ENCODE measurements at regions not wholly inside any gene's neighbourhood (a gene's known extent, or its start where the extent isn't known, plus 50 kb on each side); places are given as distances from the start of the nearest gene placed in this dataset.
A peak's percentile ranks its signal among the peaks of the same experiment; 100 is the strongest.
"Not testable (repeated sequence)": the region's sequence is repeated elsewhere in the genome, so short reads cannot be mapped to it uniquely, and the experiment has no call there.

DNA sequence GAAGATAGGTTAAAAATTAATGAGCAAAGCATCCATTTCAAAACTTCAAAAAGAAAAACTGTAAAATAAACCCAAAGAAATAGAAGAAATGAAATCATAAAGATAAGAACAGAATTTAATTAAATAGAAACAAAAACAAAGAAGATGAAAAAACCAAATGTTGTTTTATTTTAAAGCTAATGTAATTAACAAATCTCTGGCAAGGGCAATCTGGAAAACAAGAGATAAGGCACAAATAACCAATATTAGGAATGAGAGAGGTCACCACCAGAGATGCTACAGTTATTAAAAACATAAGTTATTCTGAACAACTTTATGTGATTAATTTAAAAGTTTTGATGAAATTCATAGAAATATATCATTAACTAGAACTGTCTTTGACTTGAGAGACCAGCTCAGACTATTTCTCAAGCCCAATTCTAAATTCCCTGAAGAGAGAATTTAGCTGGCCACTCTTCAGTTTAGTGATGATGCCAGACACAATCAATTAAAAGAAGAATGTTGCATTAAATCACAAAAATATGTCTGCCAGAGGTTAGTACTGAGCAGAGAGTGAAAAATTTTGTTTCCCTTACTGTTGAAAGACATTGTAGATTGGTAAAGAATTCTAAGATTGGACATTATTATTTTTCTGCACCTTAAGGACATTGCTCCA lies 227.4 kb upstream of the VLDLR start:
- DNase-seq: not testable (repeated sequence)

DNA sequence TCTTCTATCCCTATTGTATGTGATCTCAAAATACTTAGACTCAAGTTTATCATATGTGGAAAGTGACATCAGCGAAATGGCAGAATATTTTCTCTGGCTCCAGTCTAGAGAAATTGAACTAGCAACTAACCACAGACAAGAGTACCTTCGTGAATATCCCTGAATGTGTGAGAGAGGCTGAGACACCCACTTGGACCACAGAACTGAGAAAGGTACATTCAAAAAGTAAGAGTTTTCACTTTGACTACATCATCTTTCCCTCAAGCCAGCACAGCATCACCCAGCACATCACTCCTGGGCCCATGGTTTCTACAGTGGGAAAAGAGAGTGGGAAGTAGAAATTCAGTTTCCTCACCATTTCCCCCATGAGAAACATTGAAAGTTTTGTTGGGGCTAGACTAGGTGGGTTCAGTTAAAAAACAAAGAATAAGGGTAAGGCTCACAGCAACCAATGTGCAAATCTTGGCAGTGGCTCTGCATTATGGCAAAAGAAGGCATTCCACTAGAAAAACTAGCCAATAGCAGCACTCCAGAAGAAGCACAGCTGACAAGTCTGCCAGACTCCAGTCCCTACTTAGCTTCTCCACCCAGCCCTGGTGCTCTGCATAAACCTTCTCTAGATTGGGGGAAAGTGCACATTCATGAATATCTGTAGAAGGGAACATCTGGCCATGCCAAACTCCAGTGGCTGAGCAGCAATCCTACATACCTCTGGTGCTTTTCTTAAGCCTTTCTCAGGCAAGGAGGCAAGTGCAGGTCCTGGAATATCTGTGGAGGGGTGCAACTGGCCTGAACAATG lies 225.6 kb upstream of the VLDLR start:
- no peak for DNase-seq

DNA sequence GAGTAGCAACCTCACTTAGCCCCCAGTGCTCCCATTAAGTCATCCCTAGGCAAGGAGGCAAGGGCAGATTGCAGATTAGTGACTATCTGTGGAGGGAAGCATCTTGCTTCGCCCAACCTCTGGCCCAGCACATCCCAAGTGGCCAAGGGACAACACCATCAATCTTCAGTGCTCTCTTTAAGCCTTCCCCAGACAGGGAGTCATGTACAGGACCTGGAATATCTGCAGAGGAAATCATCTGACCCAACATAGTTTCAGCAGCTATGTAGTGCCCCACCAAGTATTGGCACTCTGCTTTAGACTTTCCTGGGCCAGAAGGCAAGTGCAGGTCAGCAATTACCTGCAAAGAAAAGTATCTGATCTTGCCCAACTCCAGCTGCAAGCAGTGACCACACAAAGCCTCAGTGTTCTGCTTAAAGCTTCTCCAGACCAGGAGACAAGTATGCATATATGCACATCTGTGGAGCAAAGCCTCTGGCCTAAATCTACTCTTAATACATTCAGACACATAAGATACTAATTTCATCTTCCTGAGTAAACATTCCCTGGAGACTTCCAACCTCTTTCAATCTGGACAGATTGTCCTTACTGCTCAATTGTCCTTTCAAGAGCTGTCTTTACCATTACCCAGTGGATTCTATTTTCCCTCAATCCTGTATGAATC lies 224.8 kb upstream of the VLDLR start:
- no peak for DNase-seq

DNA sequence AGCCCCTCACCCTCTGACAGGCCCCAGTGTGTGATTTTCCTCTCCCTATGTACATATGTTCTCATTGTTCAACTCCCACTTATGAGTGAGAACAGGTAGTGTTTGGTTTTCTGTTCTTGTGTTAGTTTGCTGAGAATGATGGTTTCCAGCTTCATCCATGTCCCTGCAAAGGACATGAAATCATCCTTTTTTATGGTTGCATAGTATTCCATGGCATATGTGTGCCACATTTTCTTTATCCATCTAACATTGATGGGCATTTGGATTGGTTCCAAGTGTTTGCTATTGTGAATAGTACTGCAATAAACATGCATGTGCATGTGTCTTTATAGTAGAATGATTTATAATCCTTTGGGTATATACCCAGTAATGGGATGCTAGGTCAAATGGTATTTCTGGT lies 223.7 kb upstream of the VLDLR start:
- DNase-seq: not testable (repeated sequence)

DNA sequence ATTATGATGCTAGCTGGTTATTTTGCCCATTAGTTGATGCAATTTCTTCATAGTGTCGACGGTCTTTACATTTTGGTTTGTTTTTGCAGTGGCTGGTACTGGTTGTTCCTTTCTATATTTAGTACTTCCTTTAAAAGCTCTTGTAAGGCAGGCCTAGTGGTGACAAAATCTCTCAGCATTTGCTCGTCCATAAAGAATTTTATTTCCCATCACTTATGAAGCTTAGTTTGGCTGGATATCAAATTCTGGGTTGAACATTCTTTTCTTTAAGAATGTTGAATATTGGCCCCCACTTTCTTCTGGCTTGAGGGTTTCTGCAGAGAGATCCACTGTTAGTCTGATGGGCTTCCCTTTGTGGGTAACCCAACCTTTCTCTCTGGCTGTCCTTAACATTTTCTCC lies 219.8 kb upstream of the VLDLR start:
- not testable (repeated sequence) for DNase-seq

DNA sequence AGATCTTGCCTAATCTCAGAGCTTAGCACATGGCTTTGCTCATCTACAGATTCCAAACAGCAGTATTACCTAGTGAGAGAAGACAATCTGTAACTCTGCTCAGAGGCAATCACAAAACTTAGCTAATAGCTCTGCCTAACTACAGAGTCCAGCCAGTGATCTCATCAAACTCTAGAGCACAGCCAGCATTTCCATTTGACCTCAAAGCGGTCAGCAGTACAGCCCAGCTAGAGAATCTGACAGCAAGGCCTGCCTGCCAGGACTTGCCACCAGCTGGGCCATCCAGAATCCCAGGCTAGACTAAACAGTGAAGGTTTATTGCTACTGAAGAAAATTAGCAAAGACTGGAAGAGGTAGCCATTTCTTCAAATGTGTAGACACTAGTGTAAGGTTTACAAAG lies 217.9 kb upstream of the VLDLR start:
- no peak for DNase-seq

DNA sequence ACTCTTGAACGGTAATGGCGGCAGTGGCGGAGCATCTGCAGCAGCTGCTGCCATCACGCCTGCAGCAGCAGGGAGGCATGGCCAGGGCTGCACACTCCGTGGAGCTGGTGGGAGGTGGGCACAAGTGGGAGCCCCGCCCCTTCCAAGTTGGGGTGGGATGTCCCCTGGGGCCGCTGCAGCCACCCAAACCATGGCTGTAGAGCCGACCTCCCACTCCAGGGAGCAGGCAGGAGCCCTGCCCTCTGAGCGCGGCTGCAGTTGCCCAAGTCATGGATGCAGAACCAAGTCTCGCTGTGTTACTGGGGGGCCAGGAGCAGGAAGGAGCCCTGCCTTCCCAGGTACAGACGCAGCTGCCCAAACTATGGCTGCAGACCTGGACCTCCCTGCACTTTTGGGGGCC lies 215.3 kb upstream of the VLDLR start:
- no peak for DNase-seq

DNA sequence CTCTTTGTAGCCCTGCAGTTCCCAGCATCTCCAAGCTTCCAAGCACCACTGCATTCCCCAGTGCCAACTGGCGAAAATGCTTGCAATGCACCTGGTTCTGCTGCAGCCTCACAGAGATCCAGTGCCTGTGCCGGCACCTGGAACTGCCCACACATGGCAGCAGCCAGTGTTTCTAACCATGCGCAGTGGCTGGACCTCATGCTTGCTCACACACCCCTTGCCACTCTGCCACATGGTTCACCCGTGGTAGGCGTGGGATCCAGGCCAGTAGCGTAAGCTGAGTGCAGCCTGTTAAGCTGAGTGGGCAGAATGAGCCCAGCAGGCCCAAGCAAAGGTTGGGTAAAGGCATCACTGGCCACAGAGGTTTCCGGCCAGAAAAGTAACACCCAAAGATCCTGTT lies 214.1 kb upstream of the VLDLR start:
- DNase-seq: no peak

DNA sequence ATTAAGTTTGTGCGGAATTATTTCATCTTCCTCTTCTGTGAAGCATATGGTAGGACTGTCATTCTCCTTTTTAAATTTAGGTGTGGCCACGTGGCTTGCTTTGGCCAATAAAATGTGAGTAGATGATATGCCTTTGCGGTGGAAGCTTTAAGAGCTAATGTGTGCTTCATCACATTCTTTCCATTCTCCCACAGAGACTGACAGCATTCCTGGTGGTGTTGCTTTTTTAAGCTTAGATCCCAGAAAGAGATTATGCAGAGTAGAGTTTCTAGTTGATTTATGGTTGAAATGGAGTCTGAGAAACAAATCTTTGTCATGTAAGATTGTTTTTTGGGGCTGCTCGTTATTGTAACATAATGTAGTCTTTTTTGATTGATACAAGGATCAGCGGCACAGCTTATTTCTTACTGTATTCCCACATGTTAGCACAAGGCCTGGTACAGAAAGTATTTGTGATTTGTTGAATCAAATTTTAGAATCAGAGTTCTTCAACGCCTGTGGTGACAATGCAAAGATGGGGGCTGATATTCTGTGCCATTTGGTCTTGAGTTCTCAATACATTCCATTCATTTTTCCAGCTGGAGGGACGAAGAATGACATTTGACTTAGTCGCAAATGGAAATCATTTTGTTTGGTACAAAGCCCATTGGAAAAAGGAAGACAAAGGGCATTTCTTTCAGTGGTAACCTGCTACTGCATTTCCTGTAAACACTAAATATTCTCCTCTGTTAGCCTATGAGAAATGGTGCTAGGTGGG lies 209.9 kb upstream of the VLDLR start:
- no peak for DNase-seq

DNA sequence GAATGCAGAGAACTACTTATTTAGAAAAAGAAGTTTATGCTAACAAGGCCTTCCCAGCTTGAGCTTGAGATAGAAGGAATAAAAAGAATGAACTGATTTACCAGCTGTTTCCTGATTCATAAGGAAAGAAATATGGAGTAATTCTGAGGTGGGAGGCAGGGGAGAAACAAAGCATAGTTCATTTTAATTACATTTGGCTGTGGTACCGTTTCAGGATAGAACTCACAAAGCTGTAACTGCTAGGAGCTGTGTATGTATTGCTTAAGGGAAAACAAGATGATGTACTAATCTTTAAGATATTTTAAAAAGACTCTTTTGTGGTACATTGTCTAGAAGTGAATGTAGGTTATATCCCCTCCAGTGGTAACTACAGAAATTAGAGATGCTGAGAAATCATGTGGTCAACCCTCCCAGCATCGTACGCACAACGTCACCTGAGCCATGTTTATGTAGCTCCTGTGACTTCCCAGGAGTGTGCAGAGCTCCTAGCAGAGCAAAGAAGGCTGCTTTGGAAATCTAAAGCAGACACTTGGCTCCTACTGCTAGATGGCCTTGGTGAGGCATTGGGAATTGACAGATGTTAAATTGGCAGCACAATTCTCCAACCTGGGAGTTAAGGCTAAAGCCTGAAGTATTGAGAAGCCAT lies 208.3 kb upstream of the VLDLR start:
- DNase-seq: no peak

DNA sequence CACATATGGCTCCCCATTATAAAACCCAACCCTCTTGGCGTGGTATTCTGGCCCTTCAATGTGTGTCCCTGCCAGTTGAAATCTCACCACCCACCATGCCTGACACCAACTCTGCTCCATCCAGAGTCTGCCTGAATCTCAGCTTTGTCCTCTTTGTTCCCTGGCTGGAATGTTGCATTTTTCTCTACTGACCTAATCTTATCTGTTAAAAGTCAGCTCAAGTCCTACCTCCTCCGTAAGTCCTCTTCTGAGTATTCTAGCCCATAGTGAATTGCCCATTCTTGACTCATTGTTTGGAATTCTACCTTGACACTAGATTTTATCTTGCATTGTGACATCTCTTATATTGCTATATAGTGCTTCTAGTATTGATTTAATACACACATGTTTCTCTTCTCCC lies 207.1 kb upstream of the VLDLR start:
- DNase-seq: no peak

DNA sequence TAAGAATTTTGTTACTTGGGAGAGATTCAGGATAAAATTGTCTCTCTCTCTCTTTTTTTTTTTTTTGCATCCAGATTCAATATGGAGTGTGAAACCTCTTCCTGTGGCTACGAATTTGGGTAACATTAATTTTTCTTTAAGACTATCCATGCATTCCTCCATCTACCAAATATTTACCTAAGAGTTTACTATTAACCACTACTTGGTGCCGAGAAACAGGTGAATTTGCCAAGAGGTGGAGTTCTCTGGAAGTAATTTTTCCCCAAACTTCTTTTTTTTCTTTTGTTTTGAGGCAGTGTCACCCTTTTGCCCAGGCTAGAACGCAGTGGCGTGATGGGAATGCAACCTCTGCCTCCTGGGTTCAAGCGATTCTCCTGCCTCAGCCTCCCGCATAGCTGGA lies 206.3 kb upstream of the VLDLR start:
- no peak for DNase-seq

DNA sequence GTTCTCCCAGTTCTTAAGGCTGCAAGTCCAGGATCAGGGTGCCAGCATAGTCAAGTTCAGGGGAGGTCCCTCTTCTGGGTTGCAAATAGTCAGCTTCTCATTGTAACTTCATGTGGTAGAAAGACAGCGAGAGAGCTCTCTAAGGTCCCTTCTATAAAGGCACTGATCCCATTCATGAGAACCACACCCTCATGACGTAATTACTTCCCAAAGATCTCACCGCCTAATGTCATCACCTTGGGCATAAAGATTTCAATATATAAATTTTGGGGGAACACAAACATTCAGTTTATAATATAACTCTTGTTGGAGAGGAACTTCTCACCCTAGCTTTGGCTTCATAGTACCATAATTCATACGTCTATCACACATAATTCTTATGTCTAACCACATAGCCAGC lies 203.9 kb upstream of the VLDLR start:
- DNase-seq: no peak

DNA sequence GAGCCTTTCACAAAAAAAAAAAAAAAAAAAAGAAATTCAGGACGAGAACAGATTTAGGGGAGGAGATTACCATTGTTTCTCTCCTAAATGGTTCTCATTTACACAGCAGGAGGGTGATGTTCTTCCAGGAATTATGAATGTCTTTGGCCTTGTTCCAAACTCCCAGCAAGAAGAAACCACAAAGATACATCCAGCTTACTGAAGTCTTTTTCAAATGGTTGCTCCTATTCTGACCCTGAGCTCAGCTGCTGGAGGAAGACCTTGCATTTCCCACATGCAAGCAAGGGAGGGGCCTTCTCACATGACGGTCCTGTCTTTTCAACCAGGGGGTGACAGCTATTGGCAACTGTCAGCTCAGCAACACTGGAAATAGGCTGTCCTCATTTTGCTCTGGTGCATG lies 203.0 kb upstream of the VLDLR start:
- DNase-seq: peak in 4 of 56 donors; percentile 1 to 10 (median 5)

DNA sequence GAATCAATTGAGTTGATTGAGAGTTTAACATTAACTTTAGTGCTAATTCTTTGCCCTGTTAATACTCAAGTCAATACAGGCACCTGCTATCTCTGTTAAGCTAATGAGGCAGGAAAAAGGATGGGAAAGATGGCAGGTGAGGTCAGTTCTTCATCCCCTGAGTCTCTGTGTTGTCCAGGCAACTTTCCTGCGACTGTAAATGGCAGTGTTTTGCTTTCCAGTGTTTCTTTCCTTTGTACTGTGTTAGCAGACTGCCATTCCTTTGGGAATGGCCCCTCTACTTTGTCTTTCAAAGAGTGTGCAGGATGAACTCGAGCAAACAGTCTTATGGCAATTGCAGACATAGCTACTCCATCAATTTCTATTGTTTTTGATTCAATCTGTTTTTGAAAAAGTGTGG lies 202.2 kb upstream of the VLDLR start:
- DNase-seq: no peak

DNA sequence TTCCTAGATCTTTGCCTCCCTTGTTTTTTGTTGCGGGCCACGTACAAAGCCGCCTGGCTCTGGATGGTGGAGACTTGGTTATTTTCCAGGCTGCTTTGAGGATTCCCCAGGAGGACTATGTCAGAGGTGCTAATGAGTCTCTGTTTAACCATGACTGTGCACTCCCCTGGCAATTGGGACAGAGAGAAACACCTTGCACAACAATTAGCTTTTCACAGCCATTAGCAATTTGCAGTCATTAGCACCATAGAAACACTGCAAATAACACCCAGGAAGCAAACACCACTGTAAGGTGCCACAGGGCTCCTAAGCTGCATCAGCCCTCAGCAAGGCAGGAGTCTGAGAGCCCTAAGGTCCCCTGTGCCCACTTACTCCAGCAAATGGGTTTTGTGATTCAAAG lies 201.0 kb upstream of the VLDLR start:
- DNase-seq: no peak

DNA sequence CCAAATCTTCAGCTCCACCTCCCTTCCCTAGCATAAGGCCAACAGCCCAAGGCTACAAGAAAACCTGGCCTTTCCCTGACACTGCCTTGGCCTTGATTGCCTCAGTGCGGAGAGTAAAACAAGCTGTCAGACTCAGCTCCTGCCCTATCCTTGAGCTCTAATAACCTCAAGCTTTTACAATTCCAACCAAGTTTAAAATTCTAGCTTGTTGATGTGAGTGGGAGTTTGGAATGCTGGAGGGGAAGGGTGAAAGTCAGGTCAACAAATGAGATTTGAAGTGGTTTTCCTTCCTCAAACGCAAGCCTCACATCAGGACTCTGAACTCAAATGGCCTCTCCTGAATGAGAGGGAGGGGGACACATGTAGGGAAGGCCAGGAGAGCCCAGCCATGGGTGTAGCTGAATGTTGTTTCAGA lies 197.0 kb upstream of the VLDLR start:
- no peak for DNase-seq

DNA sequence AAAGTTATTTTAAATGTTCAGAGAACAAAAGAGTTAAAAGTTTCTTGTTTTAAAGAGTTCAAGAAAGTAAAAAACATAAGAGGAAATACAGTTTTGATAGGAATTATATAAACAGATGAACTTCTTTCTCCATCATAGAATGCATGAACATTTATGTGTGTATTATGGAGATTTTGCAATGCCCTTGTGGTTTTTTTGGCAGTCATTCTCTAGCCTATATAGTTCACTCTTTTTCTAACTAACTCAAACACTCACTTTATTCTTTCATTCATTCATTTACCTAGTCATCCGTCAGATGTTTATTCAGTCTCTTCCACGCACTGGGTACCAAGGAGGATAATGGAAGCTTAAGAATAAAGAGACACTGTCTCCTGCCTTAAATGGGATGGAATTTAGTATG lies 195.9 kb upstream of the VLDLR start:
- no peak for DNase-seq

DNA sequence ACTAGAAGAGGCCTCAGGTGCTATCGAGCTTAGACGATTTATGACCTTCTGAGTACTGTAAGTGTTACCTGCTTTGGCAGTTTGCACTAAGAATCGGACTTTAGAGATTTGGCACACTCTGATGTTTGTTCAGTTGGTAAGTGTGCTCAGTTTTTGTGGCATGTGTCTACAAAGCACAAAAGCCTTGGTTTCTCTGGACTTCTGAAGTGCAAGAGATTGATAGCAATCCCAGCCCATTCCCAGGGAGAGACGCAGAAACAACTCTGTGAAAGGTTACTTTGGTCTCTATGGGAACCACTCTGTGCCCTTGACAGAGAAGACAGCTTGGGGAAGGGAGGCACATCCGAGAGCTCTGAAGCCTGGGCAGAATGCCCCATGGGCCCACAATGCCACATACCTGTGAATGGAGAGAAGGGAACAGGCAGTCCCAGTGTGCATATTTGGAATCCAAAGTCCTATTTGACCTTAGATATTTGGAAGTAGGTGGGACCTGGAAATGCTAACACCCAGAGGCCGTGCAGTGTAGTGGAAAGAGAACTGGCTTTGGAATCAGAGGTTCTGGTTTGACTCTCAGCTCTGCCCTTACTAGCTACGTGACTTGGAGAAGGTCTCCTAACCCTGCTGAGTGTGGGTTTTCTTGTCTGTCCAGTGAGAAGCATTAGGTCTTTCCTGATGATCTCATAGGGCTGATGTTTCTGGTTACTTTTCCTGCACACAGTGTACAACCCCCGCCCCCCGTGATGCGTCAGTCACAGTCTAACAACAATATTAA lies 194.3 kb upstream of the VLDLR start:
- DNase-seq: no peak

DNA sequence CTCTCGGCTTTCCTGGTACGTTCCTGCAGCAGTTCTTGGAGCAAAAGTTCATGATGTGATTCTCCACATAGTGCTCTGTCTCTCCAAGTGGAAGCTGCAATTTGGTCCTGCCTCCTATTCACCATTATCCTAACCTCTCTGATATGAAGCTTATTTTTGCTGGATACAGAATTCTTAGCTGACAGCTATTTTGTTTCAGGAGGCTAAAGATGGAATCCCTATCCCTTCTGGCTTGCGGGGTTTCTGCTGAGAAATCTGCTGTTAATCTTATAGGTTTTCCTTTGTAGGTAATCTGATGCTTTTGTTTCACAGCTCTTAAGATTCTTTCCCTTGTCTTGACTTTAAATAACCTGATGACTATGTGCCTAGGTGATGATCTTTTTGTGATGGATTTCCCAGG lies 181.6 kb upstream of the VLDLR start:
- DNase-seq: no peak

DNA sequence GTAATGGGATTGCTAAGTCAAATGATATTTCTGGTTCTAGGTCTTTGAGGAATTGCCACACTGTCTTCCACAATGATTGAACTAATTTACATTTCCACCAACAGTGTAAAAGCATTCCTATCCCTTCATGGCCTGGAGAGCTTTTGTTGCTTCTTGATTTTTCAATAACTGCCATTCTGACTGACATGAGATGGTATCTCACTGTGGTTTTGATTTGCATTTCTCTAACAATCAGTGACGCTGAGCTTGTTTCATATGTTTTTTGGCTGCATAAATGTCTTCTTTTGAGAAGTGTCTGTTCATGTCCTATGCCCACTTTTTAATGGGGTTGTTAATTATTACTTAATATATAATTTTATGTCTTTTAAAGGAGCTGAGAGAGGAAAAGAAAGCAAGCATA lies 177.7 kb upstream of the VLDLR start:
- DNase-seq: not testable (repeated sequence)
